ENCODE measurements at regions not wholly inside any gene's neighbourhood (a gene's known extent, or its start where the extent isn't known, plus 50 kb on each side); places are given as distances from the start of the nearest gene placed in this dataset.

- no peak overlapping the region for H4K8ac ChIP-seq (ENCODE audit: low read depth in 2 of 2, low read length in 2 of 2)
- H3K14ac ChIP-seq (replicated peaks; ENCODE audit: low read depth, low read length) = no peak overlapping the region
- dilution Hi-C loops (cut with HindIII; ENCODE audit: low sequenced_read_pairs, unreplicated experiment) = no loop called here
- peaks cover 41% of the 10 kb centered on the region for H3K27me3 ChIP-seq (ENCODE audit: control insufficient read depth, insufficient read depth, low read length)
- H2AK9ac ChIP-seq (replicated peaks; ENCODE audit: low read depth, low read length, poor library complexity) = no peak overlapping the region
- H2AFZ ChIP-seq (replicated peaks; ENCODE audit: low read length, poor library complexity) = no peak overlapping the region
- ChIA-PET CTCF (no interaction called here), POLR2A (ENCODE audit: unreplicated experiment) (no interaction called here)
- H3K27ac ChIP-seq (ENCODE audit: insufficient read depth, low read length) = no peak overlapping the region
- ATAC-seq (ENCODE audit: low read depth) (no peak), DNase-seq (no peak)
- TF ChIP-seq ELK1 (IDR thresholded peaks at IDR 0.05; ENCODE audit: borderline replicate concordance, low read depth, low read length) (no peak), CHD1 (IDR thresholded peaks at IDR 0.05; ENCODE audit: low read depth, low read length) (no peak), MAFK (IDR thresholded peaks at IDR 0.05; ENCODE audit: low read depth, low read length) (no peak), NFE2L2 (IDR thresholded peaks at IDR 0.05; ENCODE audit: low read depth, low read length) (no peak), BHLHE40 (IDR thresholded peaks at IDR 0.05; ENCODE audit: low read depth, low read length) (no peak), USF2 (IDR thresholded peaks at IDR 0.05; ENCODE audit: low read depth, low read length) (no peak), RFX5 (IDR thresholded peaks at IDR 0.05; ENCODE audit: low read depth, low read length) (no peak), FOS (IDR thresholded peaks at IDR 0.05; ENCODE audit: low read depth, low read length) (no peak), CEBPB (IDR thresholded peaks at IDR 0.05; ENCODE audit: low read depth, low read length) (no peak)
- H4K5ac ChIP-seq (ENCODE audit: low read depth, low read length) = no peak overlapping the region
- no peak overlapping the region for H2AK5ac ChIP-seq (ENCODE audit: low read depth, low read length)
- no peak overlapping the region for H3K4ac ChIP-seq (ENCODE audit: low read depth, low read length)
- 87% methylated on average over 4 of the region's 15 CpGs; no CpG with 5 or more reads in 1 of the 2 experiments for WGBS, 2 experiments (ENCODE audit: extremely low coverage in 2 of 2, insufficient read length in 1 of 2)
- H3K9me3 ChIP-seq (ENCODE audit: control insufficient read depth, insufficient read depth, low read length) = peaks cover 6% of the 10 kb centered on the region; the same call in 1 of the 2 replicates
- H3K4me3 ChIP-seq (ENCODE audit: insufficient read depth, low read depth, low read length) = no peak overlapping the region
- no peak overlapping the region for H4K91ac ChIP-seq (ENCODE audit: insufficient read depth, low read depth, low read length)
- no peak overlapping the region for H3K4me2 ChIP-seq (ENCODE audit: low read depth, low read length)
- H3K9ac ChIP-seq (ENCODE audit: low read depth, low read length) = no peak overlapping the region
- intact Hi-C loops (cut with micrococcal nuclease) = no loop called here
- no peak overlapping the region for H3K56ac ChIP-seq (ENCODE audit: extremely low read depth, insufficient read depth, low read length)
- H3K79me1 ChIP-seq (ENCODE audit: low read depth in 1 of 2, low read length in 2 of 2) = no peaks in the 10 kb centered on the region
- no peak overlapping the region for H3K23ac ChIP-seq (ENCODE audit: low read depth, low read length)
- H2BK15ac ChIP-seq (ENCODE audit: low read depth, low read length) = no peak overlapping the region
- H3K36me3 ChIP-seq (ENCODE audit: control insufficient read depth, insufficient read depth, low read length) = no peaks in the 10 kb centered on the region
- no peak overlapping the region for H3K18ac ChIP-seq (ENCODE audit: low read depth, low read length)
- H3K9me1 ChIP-seq (ENCODE audit: insufficient read depth, low read length) = no peaks in the 10 kb centered on the region; the same call in 1 of the 2 replicates
- H4K20me1 ChIP-seq (ENCODE audit: insufficient read depth, low read length) = no peaks in the 10 kb centered on the region
- H3K4me1 ChIP-seq (ENCODE audit: control insufficient read depth, insufficient read depth, low read length) = peaks cover 2% of the 10 kb centered on the region; the same call in 1 of the 2 replicates
- no TSS peak for BruUV-seq (replicated peaks)
- no peak overlapping the region for H2BK5ac ChIP-seq (ENCODE audit: low read depth, low read length, poor library complexity, severe bottlenecking)
- no peak overlapping the region for H2BK120ac ChIP-seq (ENCODE audit: low read depth, low read length)
- in situ Hi-C loops (cut with MboI; ENCODE audit: low sequenced_read_pairs) = no loop called here
- H2BK20ac ChIP-seq (ENCODE audit: low read depth, low read length) = no peak overlapping the region
Measured at GRCh38 chr15:70164910-70165715, 67.4 kb upstream of the TLE3 start.
